ENCODE measurements at regions not wholly inside any gene's neighbourhood (a gene's known extent, or its start where the extent isn't known, plus 50 kb on each side); places are given as distances from the start of the nearest gene placed in this dataset.

GRCh38 chr6:6909111-6909510, 198.7 kb upstream of the RREB1 start:
- TF ChIP-seq RAD21 (IDR thresholded peaks at IDR 0.05; ENCODE audit: low read depth) (no peak), ZBTB7A (IDR thresholded peaks at IDR 0.05; ENCODE audit: low read depth) (no peak), MAX (IDR thresholded peaks at IDR 0.05) (no peak), FOXM1 (IDR thresholded peaks at IDR 0.05; ENCODE audit: borderline replicate concordance, low read depth) (no peak), TCF12 (IDR thresholded peaks at IDR 0.05; ENCODE audit: low read depth) (no peak)

All from Ishikawa (cell line).